Left lung (tissue), 4 donors: ENCODE measurements at regions not wholly inside any gene's neighbourhood (a gene's known extent, or its start where the extent isn't known, plus 50 kb on each side); places are given as distances from the start of the nearest gene placed in this dataset.

Experiments used
- ATAC-seq: fragments of 200-7000 bp; cut with Tn5 transposase; one replicate; pipeline ENCODE4 v1.9.1; 2020; ENCODE audit warnings: moderate library complexity
- DNase-seq, 4 donors: peaks; one replicate each; pipeline ENCODE4 v3.0.0-alpha.2; 2013 to 2020
- H3K27ac ChIP-seq, 2 donors: fragments of 200-600 bp; sonication (generic) in 1 of 2; one replicate each; pipeline versions ENCODE4 v1.5.0 to v1.8.0; 2020 to 2021
- H3K27me3 ChIP-seq, 2 donors: fragments of 200-600 bp; sonication (generic) in 1 of 2; one replicate each; pipeline versions ENCODE4 v1.5.0 to v1.8.0; 2020 to 2021
- H3K36me3 ChIP-seq, 2 donors: fragments of 200-600 bp; sonication (generic) in 1 of 2; one replicate each; pipeline versions ENCODE4 v1.5.0 to v1.8.0; 2020 to 2021
- H3K4me1 ChIP-seq, 2 donors: fragments of 200-600 bp; one replicate each; pipeline ENCODE4 v1.8.0; 2021
- H3K4me3 ChIP-seq, 2 donors: fragments of 200-600 bp; sonication (generic) in 1 of 2; one replicate each; pipeline versions ENCODE4 v1.5.0 to v1.8.0; 2020 to 2021; ENCODE audit warnings: mild to moderate bottlenecking in 1 of 2
- H3K9me3 ChIP-seq, 2 donors: fragments of 200-600 bp; sonication (generic) in 1 of 2; one replicate each; pipeline versions ENCODE4 v1.5.0 to v1.8.0; 2020 to 2021
- CTCF ChIP-seq, 2 donors: fragments of 200-600 bp; sonication (generic) in 1 of 2; IDR thresholded peaks; one replicate each; pipeline versions ENCODE4 v1.5.0 to v1.8.0; 2021; ENCODE audit warnings: antibody characterized with exemption in 2 of 2
- intact Hi-C, 2 donors: fragments of 100-400 bp; cut with DNase I; formaldehyde crosslinking; loops; one replicate each; pipeline versions ENCODE4 v1.11.2 to v1.14.2; 2022
- donor health status: DM: no; HTN: yes; CAD: no.
- donor health status: DM: no; HTN: no; CAD: no.

GRCh38 chr12:46471404-46471803 lies 98.8 kb upstream of the SLC38A2 start:
- no peak for TF ChIP-seq CTCF (IDR thresholded peaks at IDR 0.05)
- Histone ChIP-seq H3K27me3 (no peaks in the 10 kb centered on the region), H3K4me3 (no peak overlapping the region), H3K9me3 (no peaks in the 10 kb centered on the region), H3K36me3 (no peaks in the 10 kb centered on the region), H3K27ac (no peak overlapping the region), H3K4me1 (peaks cover 18 to 26% of the 10 kb centered on the region in 2 donors)
- intact Hi-C loops, result no loop called here
- ATAC-seq (no peak), DNase-seq (no peak)

- ATAC-seq (no peak), DNase-seq (no peak)
- no peaks in the 10 kb centered on the region for H3K9me3 ChIP-seq
- H3K27ac ChIP-seq, result no peak overlapping the region
- no peak for TF ChIP-seq CTCF (IDR thresholded peaks at IDR 0.05)
- intact Hi-C loops, result no loop called here
- H3K4me1 ChIP-seq, result peaks cover 18 to 23% of the 10 kb centered on the region in 2 donors
- H3K27me3 ChIP-seq, result no peaks in the 10 kb centered on the region
- no peaks in the 10 kb centered on the region for H3K36me3 ChIP-seq
- no peak overlapping the region for H3K4me3 ChIP-seq
Observed at GRCh38 chr12:46470975-46471374, 98.4 kb upstream of the SLC38A2 start.

GRCh38 chr12:46470036-46470627 lies 97.6 kb upstream of the SLC38A2 start:
- ATAC-seq, result no peak
- no peak overlapping the region for H3K27ac ChIP-seq
- intact Hi-C loops, result no loop called here
- peaks cover 18 to 23% of the 10 kb centered on the region in 2 donors for H3K4me1 ChIP-seq
- no peak for TF ChIP-seq CTCF (IDR thresholded peaks at IDR 0.05)
- no peaks in the 10 kb centered on the region for H3K36me3 ChIP-seq
- no peak for DNase-seq
- no peaks in the 10 kb centered on the region for H3K27me3 ChIP-seq
- H3K4me3 ChIP-seq, result no peak overlapping the region
- H3K9me3 ChIP-seq, result no peaks in the 10 kb centered on the region

GRCh38 chr12:46468813-46469212 lies 96.2 kb upstream of the SLC38A2 start:
- ATAC-seq, result no peak
- Histone ChIP-seq H3K27me3 (no peaks in the 10 kb centered on the region), H3K4me1 (peaks cover 12 to 14% of the 10 kb centered on the region in 2 donors), H3K9me3 (no peaks in the 10 kb centered on the region), H3K36me3 (no peaks in the 10 kb centered on the region), H3K27ac (no peak overlapping the region), H3K4me3 (no peak overlapping the region)
- intact Hi-C loops, result no loop called here
- no peak for TF ChIP-seq CTCF (IDR thresholded peaks at IDR 0.05)
- no peak for DNase-seq

- intact Hi-C loops, result no loop called here
- peaks cover 8% of the 10 kb centered on the region in 2 donors for H3K4me1 ChIP-seq
- H3K36me3 ChIP-seq, result no peaks in the 10 kb centered on the region
- H3K27ac ChIP-seq, result no peak overlapping the region
- no peak for TF ChIP-seq CTCF (IDR thresholded peaks at IDR 0.05)
- H3K9me3 ChIP-seq, result no peaks in the 10 kb centered on the region
- no peak overlapping the region for H3K4me3 ChIP-seq
- no peak for DNase-seq
- no peaks in the 10 kb centered on the region for H3K27me3 ChIP-seq
- no peak for ATAC-seq
Observed at GRCh38 chr12:46468160-46468559, 95.6 kb upstream of the SLC38A2 start.
